GM21737 (cell line): ENCODE measurements at regions not wholly inside any gene's neighbourhood (a gene's known extent, or its start where the extent isn't known, plus 50 kb on each side); places are given as distances from the start of the nearest gene placed in this dataset.
"Not testable (repeated sequence)": the region's sequence is repeated elsewhere in the genome, so short reads cannot be mapped to it uniquely, and the experiment has no call there.

Experiments used
- ATAC-seq: cut with Tn5 transposase; IDR thresholded peaks from one replicate; pipeline ENCODE4 v1.9.1; 2021; ENCODE audit warnings: mild to moderate bottlenecking, moderate library complexity; ENCODE audit not compliant: unreplicated experiment

GRCh38 chr12:76183459-76184186 lies 99.1 kb upstream of the NAP1L1 start:
- peak; percentile 83 for ATAC-seq

GRCh38 chr12:76180401-76181277 lies 96.2 kb upstream of the NAP1L1 start:
- ATAC-seq: no peak

GRCh38 chr12:76178452-76178851 lies 94.0 kb upstream of the NAP1L1 start:
- no peak for ATAC-seq

GRCh38 chr12:76177821-76178220 lies 93.3 kb upstream of the NAP1L1 start:
- no peak for ATAC-seq

GRCh38 chr12:76176940-76177339 lies 92.5 kb upstream of the NAP1L1 start:
- ATAC-seq: no peak

GRCh38 chr12:76175946-76176345 lies 91.5 kb upstream of the NAP1L1 start:
- ATAC-seq: not testable (repeated sequence)

- ATAC-seq: no peak
These were observed 89.3 kb upstream of the NAP1L1 start for GRCh38 chr12:76173756-76174155.

- peak; percentile 98 for ATAC-seq
These were observed 74.2 kb upstream of the NAP1L1 start for GRCh38 chr12:76158518-76159321.

GRCh38 chr12:76156726-76157125 lies 72.2 kb upstream of the NAP1L1 start:
- ATAC-seq: no peak

GRCh38 chr12:76156314-76156713 lies 71.8 kb upstream of the NAP1L1 start:
- no peak for ATAC-seq

- ATAC-seq: no peak
These were observed 70.7 kb upstream of the NAP1L1 start for GRCh38 chr12:76155157-76155670.

- no peak for ATAC-seq
These were observed 69.1 kb upstream of the NAP1L1 start for GRCh38 chr12:76153616-76154015.

- peak; percentile 85 for ATAC-seq
These were observed 67.8 kb upstream of the NAP1L1 start for GRCh38 chr12:76152181-76152807.

GRCh38 chr12:76144245-76144549 lies 59.7 kb upstream of the NAP1L1 start:
- no peak for ATAC-seq

GRCh38 chr12:76143343-76144244 lies 59.1 kb upstream of the NAP1L1 start:
- peak; percentile 99 for ATAC-seq

- no peak for ATAC-seq
These were observed 57.8 kb upstream of the NAP1L1 start for GRCh38 chr12:76142305-76142704.

- no peak for ATAC-seq
These were observed 54.2 kb upstream of the NAP1L1 start for GRCh38 chr12:76138656-76139055.

- ATAC-seq: no peak
These were observed 53.1 kb upstream of the NAP1L1 start for GRCh38 chr12:76137606-76138005.

GRCh38 chr12:76135456-76135855 lies 51.0 kb upstream of the NAP1L1 start:
- ATAC-seq: no peak
